Body of pancreas (tissue), 4 donors: ENCODE measurements at regions not wholly inside any gene's neighbourhood (a gene's known extent, or its start where the extent isn't known, plus 50 kb on each side); places are given as distances from the start of the nearest gene placed in this dataset.

Experiments
- ATAC-seq: fragments of 150-250 bp; one replicate; pipeline ENCODE4 v1.9.1; 2016
- DNase-seq, 4 donors: peaks; one replicate each; pipeline ENCODE4 v3.0.0-alpha.2; 2019
- H3K27ac ChIP-seq, 4 donors: fragments of 200-600 bp; sonication (generic); 1 replicate in 3 of 4; 2 replicates in 1 of 4; pipeline versions ENCODE4 v1.5.1 to v1.6.1; 2016 to 2019; ENCODE audit warnings: mild to moderate bottlenecking in 1 of 4, mixed read lengths in 1 of 4, moderate library complexity in 1 of 4
- H3K27me3 ChIP-seq, 2 donors: fragments of 200-600 bp; sonication (generic); one replicate each; pipeline ENCODE4 v1.6.0; 2016; ENCODE audit warnings: mild to moderate bottlenecking in 1 of 2
- H3K36me3 ChIP-seq, 2 donors: fragments of 200-600 bp; sonication (generic); replicated peaks in 1 of 2; 2 replicates each; pipeline ENCODE4 v1.5.1; 2016; ENCODE audit warnings: low read depth in 2 of 2; ENCODE audit not compliant: insufficient read depth in 1 of 2
- H3K4me1 ChIP-seq: fragments of 200-600 bp; sonication (generic); one replicate; pipeline ENCODE4 v1.6.0; 2016
- H3K4me3 ChIP-seq, 2 donors: fragments of 200-600 bp; sonication (generic); 1 replicate in 1 of 2; 2 replicates in 1 of 2; pipeline ENCODE4 v1.5.1; 2016 to 2019
- H3K9me3 ChIP-seq, 3 donors: fragments of 200-600 bp; sonication (generic); 1 replicate in 2 of 3; 2 replicates in 1 of 3; pipeline ENCODE4 v1.5.1; 2016
- POLR2A ChIP-seq, 3 donors: fragments of 450-650 bp; IDR thresholded peaks; one replicate each; pipeline ENCODE4 v1.6.1; 2016; ENCODE audit warnings: antibody characterized with exemption in 3 of 3, mild to moderate bottlenecking in 2 of 3
- WGBS, 2 donors: methylation state at CpG; one replicate each; pipeline ENCODE4 v1.1.5; 2017; 5-methylcytosine and 5-hydroxymethylcytosine counted together
- intact Hi-C: fragments of 100-400 bp; cut with DNase I; formaldehyde crosslinking; loops from one replicate; pipeline ENCODE4 v1.15.1; 2023
- TF ChIP-seq, protein P1 (sequence below), 7 experiments: fragments of 450-650 bp in 4 of 7; fragments of 200-600 bp in 3 of 7; sonication (generic) in 3 of 7; IDR thresholded peaks; one replicate each; pipeline ENCODE4 v1.5.1; 2016 to 2019; ENCODE audit warnings: antibody characterized with exemption in 7 of 7

GRCh38 chr13:40158757-40159156 lies 503.3 kb downstream of the COG6 start:
- Histone ChIP-seq H3K27ac (no peak overlapping the region), H3K27me3 (no peaks in the 10 kb centered on the region), H3K4me1 (no peaks in the 10 kb centered on the region), H3K9me3 (no peaks in the 10 kb centered on the region), H3K36me3 (no peaks in the 10 kb centered on the region), H3K4me3 (no peak overlapping the region)
- TF ChIP-seq, protein P1, sequence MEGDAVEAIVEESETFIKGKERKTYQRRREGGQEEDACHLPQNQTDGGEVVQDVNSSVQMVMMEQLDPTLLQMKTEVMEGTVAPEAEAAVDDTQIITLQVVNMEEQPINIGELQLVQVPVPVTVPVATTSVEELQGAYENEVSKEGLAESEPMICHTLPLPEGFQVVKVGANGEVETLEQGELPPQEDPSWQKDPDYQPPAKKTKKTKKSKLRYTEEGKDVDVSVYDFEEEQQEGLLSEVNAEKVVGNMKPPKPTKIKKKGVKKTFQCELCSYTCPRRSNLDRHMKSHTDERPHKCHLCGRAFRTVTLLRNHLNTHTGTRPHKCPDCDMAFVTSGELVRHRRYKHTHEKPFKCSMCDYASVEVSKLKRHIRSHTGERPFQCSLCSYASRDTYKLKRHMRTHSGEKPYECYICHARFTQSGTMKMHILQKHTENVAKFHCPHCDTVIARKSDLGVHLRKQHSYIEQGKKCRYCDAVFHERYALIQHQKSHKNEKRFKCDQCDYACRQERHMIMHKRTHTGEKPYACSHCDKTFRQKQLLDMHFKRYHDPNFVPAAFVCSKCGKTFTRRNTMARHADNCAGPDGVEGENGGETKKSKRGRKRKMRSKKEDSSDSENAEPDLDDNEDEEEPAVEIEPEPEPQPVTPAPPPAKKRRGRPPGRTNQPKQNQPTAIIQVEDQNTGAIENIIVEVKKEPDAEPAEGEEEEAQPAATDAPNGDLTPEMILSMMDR (IDR thresholded peaks at IDR 0.05) = no peak
- no peak for TF ChIP-seq POLR2A (IDR thresholded peaks at IDR 0.05)
- intact Hi-C loops = no loop called here
- no peak for ATAC-seq
- DNase-seq = no peak
- WGBS, 2 donors = 90 to 97% methylated on average over 4 of the region's 4 CpGs

GRCh38 chr13:40159736-40160135 lies 504.3 kb downstream of the COG6 start:
- TF ChIP-seq, protein P1 (IDR thresholded peaks at IDR 0.05) = no peak
- TF ChIP-seq POLR2A (IDR thresholded peaks at IDR 0.05) = no peak
- no peak overlapping the region for H3K4me3 ChIP-seq
- H3K36me3 ChIP-seq = no peaks in the 10 kb centered on the region
- H3K27me3 ChIP-seq = no peaks in the 10 kb centered on the region
- H3K9me3 ChIP-seq = no peaks in the 10 kb centered on the region
- H3K27ac ChIP-seq = no peak overlapping the region
- intact Hi-C loops = no loop called here
- ATAC-seq (no peak), DNase-seq (no peak)
- no peaks in the 10 kb centered on the region for H3K4me1 ChIP-seq
- 90 to 91% methylated on average over 4 of the region's 4 CpGs for WGBS, 2 donors

GRCh38 chr13:40160618-40161350 lies 505.3 kb downstream of the COG6 start:
- no peak overlapping the region for H3K27ac ChIP-seq
- no peak for TF ChIP-seq POLR2A (IDR thresholded peaks at IDR 0.05)
- TF ChIP-seq, protein P1 (IDR thresholded peaks at IDR 0.05) = no peak
- no peaks in the 10 kb centered on the region for H3K9me3 ChIP-seq
- DNase-seq (no peak), ATAC-seq (no peak)
- no peaks in the 10 kb centered on the region for H3K27me3 ChIP-seq
- no peaks in the 10 kb centered on the region for H3K36me3 ChIP-seq
- 88 to 89% methylated on average over 7 of the region's 7 CpGs for WGBS, 2 donors
- no peak overlapping the region for H3K4me3 ChIP-seq
- intact Hi-C loops = no loop called here
- H3K4me1 ChIP-seq = peaks cover 8% of the 10 kb centered on the region

GRCh38 chr13:40161351-40161810 lies 505.1 kb downstream of the FOXO1 start:
- WGBS, 2 donors = 94 to 97% methylated on average over 4 of the region's 4 CpGs
- DNase-seq = no peak
- no peak for TF ChIP-seq POLR2A (IDR thresholded peaks at IDR 0.05)
- TF ChIP-seq, protein P1 (IDR thresholded peaks at IDR 0.05) = no peak
- H3K4me1 ChIP-seq = peaks cover 8% of the 10 kb centered on the region
- H3K36me3 ChIP-seq = no peaks in the 10 kb centered on the region
- no peaks in the 10 kb centered on the region for H3K27me3 ChIP-seq
- no peak for ATAC-seq
- no peaks in the 10 kb centered on the region for H3K9me3 ChIP-seq
- no peak overlapping the region for H3K4me3 ChIP-seq
- intact Hi-C loops = no loop called here
- H3K27ac ChIP-seq = no peak overlapping the region

DNA sequence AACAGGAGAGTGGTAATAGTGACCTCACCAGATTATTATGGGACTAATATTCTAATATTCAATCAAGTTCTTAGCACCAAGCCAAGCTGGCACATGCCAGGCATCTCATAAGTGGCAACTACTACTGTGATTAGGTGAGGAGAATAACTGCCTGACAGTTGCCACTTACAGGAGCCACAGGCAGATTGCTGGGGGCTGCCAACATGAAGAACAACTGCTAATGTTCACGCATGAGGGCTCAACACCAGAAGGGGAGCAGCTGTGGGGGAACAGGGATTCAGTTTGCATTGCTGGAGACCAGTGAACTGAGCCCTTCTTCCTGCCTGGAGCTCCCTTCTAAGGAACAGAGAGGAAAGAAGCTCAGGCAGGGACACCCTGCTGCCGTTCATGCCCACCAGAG lies 504.5 kb downstream of the FOXO1 start:
- WGBS, 2 donors = 96 to 100% methylated on average over 1 to 2 of the region's 2 CpGs
- DNase-seq = no peak

More for the DNA sequence above, 504.5 kb downstream of the FOXO1 start:
- no peaks in the 10 kb centered on the region for H3K27me3 ChIP-seq
- TF ChIP-seq, protein P1 (IDR thresholded peaks at IDR 0.05) = no peak
- no peak for TF ChIP-seq POLR2A (IDR thresholded peaks at IDR 0.05)
- intact Hi-C loops = no loop called here
- no peak overlapping the region for H3K4me3 ChIP-seq
- ATAC-seq = no peak
- H3K27ac ChIP-seq = no peak overlapping the region
- H3K9me3 ChIP-seq = no peaks in the 10 kb centered on the region
- H3K36me3 ChIP-seq = no peaks in the 10 kb centered on the region
- H3K4me1 ChIP-seq = peaks cover 8% of the 10 kb centered on the region
